ENCODE measurements at regions not wholly inside any gene's neighbourhood (a gene's known extent, or its start where the extent isn't known, plus 50 kb on each side); places are given as distances from the start of the nearest gene placed in this dataset.

- intact Hi-C loops (cut with DNase I), result no loop called here
- DNase-seq, result no peak
- Histone ChIP-seq H3K9me3 (no peaks in the 10 kb centered on the region), H3K4me1 (peaks cover 0 to 4% of the 10 kb centered on the region in 2 donors), H3K27ac (no peak overlapping the region), H3K36me3 (no peaks in the 10 kb centered on the region), H3K4me3 (replicated peaks in 1 of 3) (no peak overlapping the region), H3K27me3 (no peaks in the 10 kb centered on the region)
- 93% methylated on average over 5 of the region's 5 CpGs for WGBS, 2 donors
- no peak for TF ChIP-seq POLR2A (IDR thresholded peaks at IDR 0.05)
- TF ChIP-seq, protein P1, sequence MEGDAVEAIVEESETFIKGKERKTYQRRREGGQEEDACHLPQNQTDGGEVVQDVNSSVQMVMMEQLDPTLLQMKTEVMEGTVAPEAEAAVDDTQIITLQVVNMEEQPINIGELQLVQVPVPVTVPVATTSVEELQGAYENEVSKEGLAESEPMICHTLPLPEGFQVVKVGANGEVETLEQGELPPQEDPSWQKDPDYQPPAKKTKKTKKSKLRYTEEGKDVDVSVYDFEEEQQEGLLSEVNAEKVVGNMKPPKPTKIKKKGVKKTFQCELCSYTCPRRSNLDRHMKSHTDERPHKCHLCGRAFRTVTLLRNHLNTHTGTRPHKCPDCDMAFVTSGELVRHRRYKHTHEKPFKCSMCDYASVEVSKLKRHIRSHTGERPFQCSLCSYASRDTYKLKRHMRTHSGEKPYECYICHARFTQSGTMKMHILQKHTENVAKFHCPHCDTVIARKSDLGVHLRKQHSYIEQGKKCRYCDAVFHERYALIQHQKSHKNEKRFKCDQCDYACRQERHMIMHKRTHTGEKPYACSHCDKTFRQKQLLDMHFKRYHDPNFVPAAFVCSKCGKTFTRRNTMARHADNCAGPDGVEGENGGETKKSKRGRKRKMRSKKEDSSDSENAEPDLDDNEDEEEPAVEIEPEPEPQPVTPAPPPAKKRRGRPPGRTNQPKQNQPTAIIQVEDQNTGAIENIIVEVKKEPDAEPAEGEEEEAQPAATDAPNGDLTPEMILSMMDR (IDR thresholded peaks at IDR 0.05), result no peak
Observed at GRCh38 chr10:78382047-78382446, 348.4 kb downstream of the RPS24 start.

DNA sequence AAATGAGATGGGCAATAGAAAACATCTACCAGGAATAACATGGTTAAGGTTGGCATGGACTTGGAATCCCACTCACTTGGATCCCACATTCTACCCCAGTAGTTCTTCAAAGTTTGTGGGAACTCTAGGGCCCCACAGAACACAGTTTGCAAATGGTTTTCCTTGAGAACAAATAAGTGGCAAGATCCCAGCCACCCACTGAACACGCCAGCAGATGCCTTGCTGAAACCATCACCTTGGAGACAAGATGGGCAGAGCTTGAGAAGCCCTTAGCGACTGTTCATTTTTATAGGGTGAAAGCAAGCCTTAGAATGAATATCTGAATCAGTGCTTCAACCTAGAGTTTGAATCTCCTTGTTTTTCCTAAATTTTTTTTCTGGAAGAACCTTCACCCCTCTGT, 349.1 kb downstream of the RPS24 start:
- WGBS, 2 donors, result 91 to 98% methylated on average over 2 of the region's 2 CpGs
- DNase-seq, result no peak
- Histone ChIP-seq H3K9me3 (no peaks in the 10 kb centered on the region), H3K36me3 (no peaks in the 10 kb centered on the region), H3K27ac (no peak overlapping the region), H3K4me1 (no peaks in the 10 kb centered on the region), H3K27me3 (no peaks in the 10 kb centered on the region), H3K4me3 (replicated peaks in 1 of 3) (no peak overlapping the region)
- intact Hi-C loops (cut with DNase I), result no loop called here
- TF ChIP-seq, protein P1 (IDR thresholded peaks at IDR 0.05), result no peak
- TF ChIP-seq POLR2A (IDR thresholded peaks at IDR 0.05), result no peak

GRCh38 chr10:78383378-78384048, 349.9 kb downstream of the RPS24 start:
- WGBS, 2 donors, result 92 to 96% methylated on average over 2 of the region's 2 CpGs
- no peaks in the 10 kb centered on the region for H3K9me3 ChIP-seq
- no peaks in the 10 kb centered on the region for H3K27me3 ChIP-seq
- TF ChIP-seq POLR2A (IDR thresholded peaks at IDR 0.05), result no peak
- TF ChIP-seq, protein P1 (IDR thresholded peaks at IDR 0.05), result no peak
- H3K4me1 ChIP-seq, result no peaks in the 10 kb centered on the region
- no peak overlapping the region for H3K4me3 ChIP-seq (replicated peaks in 1 of 3)
- H3K36me3 ChIP-seq, result no peaks in the 10 kb centered on the region
- no peak for DNase-seq
- no peak overlapping the region for H3K27ac ChIP-seq
- intact Hi-C loops (cut with DNase I), result no loop called here

DNA sequence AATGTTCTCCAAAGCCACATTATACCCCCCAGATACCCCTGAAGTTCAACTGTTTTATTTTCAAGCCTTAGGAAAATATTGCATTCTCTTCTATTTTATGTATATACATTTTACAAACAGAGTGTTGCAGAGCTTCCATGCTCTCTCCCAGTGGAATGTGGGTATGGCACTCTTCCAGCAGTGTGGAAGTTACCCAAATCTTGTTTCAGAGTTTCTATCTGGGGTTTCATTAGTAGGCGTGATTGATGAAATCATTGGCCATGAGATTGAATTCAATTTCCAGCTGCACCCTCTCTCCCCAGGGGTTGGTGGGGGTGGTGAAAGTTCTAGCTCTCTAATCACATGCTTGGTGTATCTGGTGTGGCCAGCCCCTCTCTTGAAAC, 350.4 kb downstream of the RPS24 start:
- no peak overlapping the region for H3K27ac ChIP-seq
- no peaks in the 10 kb centered on the region for H3K9me3 ChIP-seq
- no peak overlapping the region for H3K4me3 ChIP-seq (replicated peaks in 1 of 3)
- intact Hi-C loops (cut with DNase I), result no loop called here
- WGBS, 2 donors, result 100% methylated on average over 1 of the region's 1 CpG
- no peak for DNase-seq
- TF ChIP-seq POLR2A (IDR thresholded peaks at IDR 0.05), result no peak
- TF ChIP-seq, protein P1 (IDR thresholded peaks at IDR 0.05), result no peak
- no peaks in the 10 kb centered on the region for H3K27me3 ChIP-seq
- no peaks in the 10 kb centered on the region for H3K36me3 ChIP-seq
- no peaks in the 10 kb centered on the region for H3K4me1 ChIP-seq

GRCh38 chr10:78385599-78385998, 351.9 kb downstream of the RPS24 start:
- TF ChIP-seq POLR2A (IDR thresholded peaks at IDR 0.05), result no peak
- TF ChIP-seq, protein P1 (IDR thresholded peaks at IDR 0.05), result no peak
- no peaks in the 10 kb centered on the region for H3K4me1 ChIP-seq
- 82 to 92% methylated on average over 5 of the region's 5 CpGs for WGBS, 2 donors
- H3K27ac ChIP-seq, result no peak overlapping the region
- no peaks in the 10 kb centered on the region for H3K27me3 ChIP-seq
- H3K4me3 ChIP-seq (replicated peaks in 1 of 3), result no peak overlapping the region
- H3K9me3 ChIP-seq, result no peaks in the 10 kb centered on the region
- no peaks in the 10 kb centered on the region for H3K36me3 ChIP-seq
- no peak for DNase-seq
- intact Hi-C loops (cut with DNase I), result no loop called here

Measured in thyroid gland (tissue), 4 donors.